Adrenal gland (tissue), 5 donors: ENCODE measurements at regions not wholly inside any gene's neighbourhood (a gene's known extent, or its start where the extent isn't known, plus 50 kb on each side); places are given as distances from the start of the nearest gene placed in this dataset.

ENCODE experiments used
- CTCF ChIP-seq, 6 experiments: fragments of 450-650 bp in 4 of 6; fragments of 200-600 bp in 2 of 6; sonication (generic) in 1 of 6; IDR thresholded peaks; 1 replicate in 5 of 6; 2 replicates in 1 of 6; pipeline versions ENCODE4 v1.5.1 to v1.8.0; 2016 to 2021; ENCODE audit warnings: antibody characterized with exemption in 6 of 6, mild to moderate bottlenecking in 2 of 6, moderate library complexity in 1 of 6
- POLR2A ChIP-seq, 2 donors: fragments of 450-650 bp; IDR thresholded peaks; one replicate each; pipeline ENCODE4 v1.6.1; 2017; ENCODE audit warnings: antibody characterized with exemption in 2 of 2, mild to moderate bottlenecking in 2 of 2, moderate library complexity in 1 of 2
- donor health status: DM: no; HTN: no; CAD: no.

GRCh38 chr4:170446782-170447181 is 357.0 kb upstream of the AADAT start:
- no peak for TF ChIP-seq CTCF (IDR thresholded peaks at IDR 0.05)
- TF ChIP-seq POLR2A (IDR thresholded peaks at IDR 0.05), result no peak
